Omental fat pad (tissue), 3 donors: ENCODE measurements at regions not wholly inside any gene's neighbourhood (a gene's known extent, or its start where the extent isn't known, plus 50 kb on each side); places are given as distances from the start of the nearest gene placed in this dataset.

Source experiments
- ATAC-seq: fragments of 150-250 bp; one replicate; pipeline ENCODE4 v1.9.1; 2016; ENCODE audit warnings: mild to moderate bottlenecking, moderate library complexity; ENCODE audit not compliant: low FRiP score
- DNase-seq: peaks from one replicate; pipeline ENCODE4 v3.0.0-alpha.2; 2019; ENCODE audit warnings: low spot score
- TF ChIP-seq, protein P1 (sequence below), 3 donors: fragments of 450-650 bp; IDR thresholded peaks; one replicate each; pipeline ENCODE4 v1.5.1; 2016 to 2017; ENCODE audit warnings: antibody characterized with exemption in 3 of 3, mild to moderate bottlenecking in 3 of 3, moderate library complexity in 2 of 3

DNA sequence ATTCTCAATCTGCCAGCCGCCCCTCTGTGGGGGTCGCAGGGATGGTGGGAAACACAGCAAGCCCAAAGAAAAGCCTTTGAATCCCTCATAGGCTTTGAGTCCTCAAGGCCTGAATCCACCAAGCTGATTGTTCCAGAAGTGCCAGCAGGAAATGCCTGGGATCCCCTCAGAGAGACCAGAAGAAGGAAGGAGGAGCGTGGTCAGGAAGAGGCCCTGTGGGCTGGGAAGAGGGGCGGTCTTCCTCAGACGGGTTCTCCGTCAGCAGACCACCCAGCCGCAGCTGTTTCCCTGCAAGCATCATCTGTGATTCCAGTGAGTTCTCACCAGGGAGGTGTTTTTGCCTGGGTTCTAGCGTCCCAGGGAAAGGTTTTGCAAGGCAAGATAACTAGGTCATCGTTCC is 190.0 kb upstream of the KLF6 start:
- ATAC-seq (no peak), DNase-seq (no peak)
- TF ChIP-seq, protein P1, sequence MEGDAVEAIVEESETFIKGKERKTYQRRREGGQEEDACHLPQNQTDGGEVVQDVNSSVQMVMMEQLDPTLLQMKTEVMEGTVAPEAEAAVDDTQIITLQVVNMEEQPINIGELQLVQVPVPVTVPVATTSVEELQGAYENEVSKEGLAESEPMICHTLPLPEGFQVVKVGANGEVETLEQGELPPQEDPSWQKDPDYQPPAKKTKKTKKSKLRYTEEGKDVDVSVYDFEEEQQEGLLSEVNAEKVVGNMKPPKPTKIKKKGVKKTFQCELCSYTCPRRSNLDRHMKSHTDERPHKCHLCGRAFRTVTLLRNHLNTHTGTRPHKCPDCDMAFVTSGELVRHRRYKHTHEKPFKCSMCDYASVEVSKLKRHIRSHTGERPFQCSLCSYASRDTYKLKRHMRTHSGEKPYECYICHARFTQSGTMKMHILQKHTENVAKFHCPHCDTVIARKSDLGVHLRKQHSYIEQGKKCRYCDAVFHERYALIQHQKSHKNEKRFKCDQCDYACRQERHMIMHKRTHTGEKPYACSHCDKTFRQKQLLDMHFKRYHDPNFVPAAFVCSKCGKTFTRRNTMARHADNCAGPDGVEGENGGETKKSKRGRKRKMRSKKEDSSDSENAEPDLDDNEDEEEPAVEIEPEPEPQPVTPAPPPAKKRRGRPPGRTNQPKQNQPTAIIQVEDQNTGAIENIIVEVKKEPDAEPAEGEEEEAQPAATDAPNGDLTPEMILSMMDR (IDR thresholded peaks at IDR 0.05), result no peak

DNA sequence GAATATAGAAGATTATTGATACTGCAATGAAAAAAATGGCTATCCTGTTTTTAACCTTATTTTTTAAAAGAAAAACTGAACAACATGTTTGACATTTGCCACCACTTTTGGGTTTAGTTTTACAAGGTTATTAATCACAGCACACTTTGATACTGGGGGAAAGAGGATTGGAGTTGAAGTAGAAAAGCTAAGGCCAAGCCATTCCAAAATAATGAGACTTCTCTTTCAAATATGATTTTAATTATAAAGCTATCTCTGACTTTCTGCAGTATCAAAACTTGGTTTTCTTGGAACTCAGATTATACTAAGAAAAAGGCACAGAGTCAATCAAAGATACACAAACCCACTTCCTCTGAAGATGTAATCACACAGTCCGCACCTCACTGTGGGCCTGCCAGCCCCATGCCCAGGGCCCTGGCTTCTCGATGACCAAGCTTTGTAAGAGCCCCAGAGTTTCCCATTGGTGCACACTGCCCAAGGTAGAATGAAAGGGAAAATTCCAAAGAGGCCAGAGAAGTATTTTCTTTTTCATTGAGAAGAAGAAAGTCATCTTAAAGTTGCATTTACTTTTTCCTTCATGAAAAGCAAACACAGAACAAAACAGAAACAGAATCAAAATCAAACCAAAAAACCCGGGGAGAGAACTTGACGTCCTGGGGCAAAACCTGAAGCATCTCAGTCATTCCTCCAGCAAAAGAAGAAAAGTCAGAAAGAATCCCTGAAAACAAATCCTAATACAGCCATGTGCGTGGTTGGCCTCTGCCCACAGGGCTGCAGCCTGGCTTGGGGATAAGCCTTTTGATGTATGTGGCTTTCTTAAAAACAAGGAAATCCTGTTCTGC is 187.7 kb upstream of the KLF6 start:
- no peak for ATAC-seq
- TF ChIP-seq, protein P1 (IDR thresholded peaks at IDR 0.05), result no peak
- no peak for DNase-seq

DNA sequence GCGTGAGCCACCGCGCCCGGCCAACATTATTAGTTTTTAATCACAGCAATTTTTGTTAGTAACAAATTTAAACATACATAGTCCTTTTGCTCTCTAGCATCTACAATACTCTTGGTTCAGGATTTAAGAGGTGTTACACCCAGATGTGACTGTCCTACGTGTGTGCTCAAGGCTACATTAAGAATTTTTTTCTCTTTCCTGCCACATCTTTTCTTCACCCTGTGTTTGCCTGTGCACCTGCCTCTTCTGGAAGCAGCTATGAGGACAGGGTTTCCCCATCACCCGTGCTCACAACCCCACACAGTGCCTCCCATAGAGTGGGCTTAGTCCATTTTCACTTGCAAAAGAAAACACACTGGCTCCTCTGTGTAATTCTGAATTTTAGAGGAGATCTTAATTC is 186.7 kb upstream of the KLF6 start:
- no peak for DNase-seq
- no peak for ATAC-seq
- TF ChIP-seq, protein P1 (IDR thresholded peaks at IDR 0.05), result no peak

DNA sequence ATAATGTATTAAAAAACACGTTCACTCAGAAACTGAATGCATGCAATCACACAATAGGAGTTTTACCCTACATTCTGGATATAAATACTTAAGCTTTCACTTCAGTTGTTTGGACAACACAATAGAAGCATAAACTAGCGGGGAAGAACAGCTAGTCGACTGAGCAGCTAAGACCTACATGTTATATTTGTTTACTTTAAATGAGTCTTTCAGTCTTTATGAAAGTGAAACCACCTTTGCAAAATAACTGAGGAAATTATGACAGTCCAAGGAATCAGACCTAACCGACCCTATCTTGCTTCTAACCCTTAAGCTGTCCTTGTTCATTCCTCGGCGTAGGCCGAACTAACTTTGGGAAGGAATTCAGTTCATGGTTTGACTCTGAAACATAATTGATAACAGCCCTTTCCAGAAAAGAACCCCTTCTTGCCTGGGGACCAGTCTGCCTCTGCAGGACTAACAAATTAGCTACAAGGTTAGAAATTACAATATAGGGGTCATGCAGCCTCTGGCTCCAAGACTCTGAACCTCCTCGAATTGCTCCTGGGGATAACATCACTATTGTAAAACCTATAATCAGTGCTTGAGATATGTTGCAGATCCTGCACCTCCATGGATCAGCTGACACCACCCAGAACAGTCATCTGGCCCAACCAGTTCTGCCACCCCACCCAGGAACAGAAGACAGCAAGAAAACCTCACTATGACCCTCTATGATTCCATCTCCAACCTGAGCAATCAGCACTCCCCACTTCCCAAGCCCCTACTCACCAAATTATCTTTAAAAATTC is 185.1 kb upstream of the KLF6 start:
- ATAC-seq, result no peak
- TF ChIP-seq, protein P1 (IDR thresholded peaks at IDR 0.05), result no peak

DNA sequence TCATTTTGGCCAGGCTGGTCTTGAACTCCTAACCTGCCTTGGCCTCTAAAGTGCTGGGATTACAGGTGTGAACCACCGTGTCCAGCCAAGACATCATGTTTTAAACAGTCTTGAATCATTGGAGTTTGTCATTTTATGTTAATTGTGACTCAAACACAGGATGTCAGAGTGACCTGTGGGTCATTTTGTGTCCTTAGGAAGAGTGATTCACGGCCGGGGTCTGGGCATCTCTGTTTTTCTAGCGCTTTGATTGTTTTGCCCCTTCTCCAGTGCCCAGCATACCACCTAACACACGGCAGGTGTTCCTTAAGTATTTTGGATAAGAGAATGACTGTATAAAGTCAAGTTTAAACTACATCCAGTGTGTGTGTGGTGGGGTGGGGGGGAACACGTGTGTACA is 183.7 kb upstream of the KLF6 start:
- TF ChIP-seq, protein P1 (IDR thresholded peaks at IDR 0.05), result no peak
- no peak for DNase-seq
- ATAC-seq, result no peak

More for the DNA sequence above, 185.1 kb upstream of the KLF6 start:
- no peak for DNase-seq

DNA sequence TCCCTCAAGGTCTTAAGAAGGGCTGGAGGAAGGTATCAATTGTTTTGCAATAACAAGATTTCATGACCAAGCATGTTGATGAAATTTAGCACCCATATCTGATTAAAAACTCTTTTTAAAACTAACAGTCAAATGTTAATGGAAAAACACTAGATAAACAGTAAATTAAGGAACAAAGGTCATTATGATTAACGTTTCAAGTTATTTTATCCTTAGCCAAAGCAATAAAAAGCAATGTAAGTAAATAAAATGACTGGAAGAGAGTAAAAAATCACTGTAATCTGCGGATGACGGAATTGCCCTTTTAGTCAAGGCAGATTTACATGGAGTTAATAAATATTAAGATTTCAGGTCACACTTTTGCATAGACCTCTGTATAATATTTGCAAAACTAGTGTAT is 179.5 kb upstream of the KLF6 start:
- DNase-seq (no peak), ATAC-seq (no peak)
- TF ChIP-seq, protein P1 (IDR thresholded peaks at IDR 0.05), result no peak
